Immature natural killer cell (primary cell): ENCODE measurements at regions not wholly inside any gene's neighbourhood (a gene's known extent, or its start where the extent isn't known, plus 50 kb on each side); places are given as distances from the start of the nearest gene placed in this dataset.

Experiments used
- DNase-seq, 3 donors: peaks; one replicate each; pipeline ENCODE4 v3.0.0; 2022; ENCODE audit warnings: mixed read lengths in 1 of 3
- H3K27ac Mint-ChIP-seq, 6 donors: one replicate each; pipeline ENCODE4 v1.8.0; 2020; ENCODE audit warnings: mixed read lengths in 6 of 6, mild to moderate bottlenecking in 5 of 6, inconsistent platforms in 4 of 6, moderate library complexity in 3 of 6
- H3K27me3 Mint-ChIP-seq, 3 donors: one replicate each; pipeline ENCODE4 v1.8.0; 2020 to 2021; ENCODE audit warnings: low read depth in 3 of 3, mild to moderate bottlenecking in 3 of 3, mixed read lengths in 3 of 3, moderate library complexity in 3 of 3, inconsistent platforms in 1 of 3
- H3K36me3 Mint-ChIP-seq, 3 donors: one replicate each; pipeline ENCODE4 v1.8.0; 2020; ENCODE audit warnings: mixed read lengths in 3 of 3, inconsistent platforms in 2 of 3, mild to moderate bottlenecking in 2 of 3
- H3K4me1 Mint-ChIP-seq, 2 donors: one replicate each; pipeline ENCODE4 v1.8.0; 2020; ENCODE audit warnings: inconsistent platforms in 2 of 2, mild to moderate bottlenecking in 2 of 2, mixed read lengths in 2 of 2, moderate library complexity in 1 of 2
- H3K4me3 Mint-ChIP-seq, 5 donors: one replicate each; pipeline ENCODE4 v1.8.0; 2020; ENCODE audit warnings: mild to moderate bottlenecking in 5 of 5, mixed read lengths in 5 of 5, inconsistent platforms in 3 of 5, moderate library complexity in 3 of 5
- H3K9me3 Mint-ChIP-seq, 6 donors: one replicate each; pipeline ENCODE4 v1.8.0; 2020; ENCODE audit warnings: mild to moderate bottlenecking in 6 of 6, mixed read lengths in 6 of 6, inconsistent platforms in 4 of 6, moderate library complexity in 3 of 6

DNA sequence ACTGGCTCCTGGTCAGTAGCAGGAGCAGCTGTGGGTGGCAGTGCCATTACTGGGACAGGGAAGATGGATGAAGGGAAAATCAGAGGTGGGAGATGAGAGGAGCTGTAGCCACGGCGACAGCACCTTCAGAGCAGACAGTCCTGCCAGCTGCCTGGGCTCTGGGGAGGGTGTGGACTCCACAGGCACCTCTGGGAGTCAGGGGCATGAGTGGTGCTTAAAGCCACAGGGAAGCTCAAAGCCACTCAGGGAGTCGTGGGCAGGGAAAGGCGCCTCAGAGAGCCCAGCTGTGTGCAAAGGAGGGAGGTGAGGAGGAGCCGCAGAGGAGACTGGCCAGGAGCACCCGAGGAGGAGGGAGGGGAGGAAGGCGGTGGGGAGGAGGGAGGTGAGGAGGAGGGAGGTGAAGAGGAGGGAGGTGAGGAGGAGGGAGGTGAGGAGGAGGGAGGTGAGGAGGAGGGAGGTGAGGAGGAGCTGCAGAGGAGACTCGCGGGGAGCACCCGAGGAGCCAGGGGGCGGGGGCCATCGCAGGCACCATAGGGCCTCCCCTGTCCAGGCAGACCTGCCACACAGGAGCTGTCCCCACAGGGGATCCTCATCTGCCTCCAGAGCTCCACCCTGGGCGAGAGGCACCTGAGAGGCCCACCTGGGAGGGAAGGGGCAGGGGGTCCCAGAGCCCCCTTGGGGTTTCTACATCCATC is 977.6 kb downstream of the BRD1 start:
- no peak for DNase-seq
- H3K4me1 Mint-ChIP-seq: no peaks in the 10 kb centered on the region
- no peaks in the 10 kb centered on the region for H3K9me3 Mint-ChIP-seq
- no peaks in the 10 kb centered on the region for H3K36me3 Mint-ChIP-seq
- no peak overlapping the region for H3K4me3 Mint-ChIP-seq
- H3K27me3 Mint-ChIP-seq: peaks cover 0 to 10% (median 6%) of the 10 kb centered on the region in 3 donors
- no peak overlapping the region for H3K27ac Mint-ChIP-seq

DNA sequence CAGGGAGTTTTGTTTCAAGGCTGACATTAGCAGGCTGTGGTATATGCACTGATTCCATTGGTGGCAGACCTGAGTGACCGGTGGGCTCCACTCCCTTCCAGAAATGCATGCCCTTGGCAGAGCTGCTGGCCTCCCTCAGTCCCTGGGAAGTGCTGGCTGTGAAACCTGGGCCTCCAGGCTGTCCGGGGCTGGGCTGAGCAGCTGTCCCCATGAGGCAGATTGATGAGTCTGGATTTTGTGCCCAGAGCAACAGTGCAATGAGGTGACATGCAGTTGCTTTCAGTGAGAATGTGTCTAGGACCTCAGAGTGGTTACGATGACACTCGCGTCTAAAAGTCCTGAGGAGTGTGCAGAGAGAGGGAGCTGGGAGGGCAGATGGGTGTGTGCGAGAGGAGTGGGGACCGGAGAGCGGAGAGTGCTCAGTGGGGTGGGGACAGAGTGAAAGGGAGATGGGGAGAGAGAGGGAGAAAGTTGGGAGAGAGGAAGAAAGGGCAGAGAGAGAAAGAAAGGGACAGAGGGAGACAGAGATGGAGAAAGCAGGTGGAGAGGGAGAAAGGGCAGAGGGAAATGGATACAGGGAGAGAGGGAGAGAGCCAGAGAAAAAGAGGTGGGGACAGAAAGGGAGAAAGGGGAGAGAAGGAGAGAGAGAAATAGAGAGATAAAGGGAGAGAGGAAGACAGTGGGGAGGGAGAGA is 978.3 kb downstream of the BRD1 start:
- H3K27ac Mint-ChIP-seq: no peak overlapping the region

DNA sequence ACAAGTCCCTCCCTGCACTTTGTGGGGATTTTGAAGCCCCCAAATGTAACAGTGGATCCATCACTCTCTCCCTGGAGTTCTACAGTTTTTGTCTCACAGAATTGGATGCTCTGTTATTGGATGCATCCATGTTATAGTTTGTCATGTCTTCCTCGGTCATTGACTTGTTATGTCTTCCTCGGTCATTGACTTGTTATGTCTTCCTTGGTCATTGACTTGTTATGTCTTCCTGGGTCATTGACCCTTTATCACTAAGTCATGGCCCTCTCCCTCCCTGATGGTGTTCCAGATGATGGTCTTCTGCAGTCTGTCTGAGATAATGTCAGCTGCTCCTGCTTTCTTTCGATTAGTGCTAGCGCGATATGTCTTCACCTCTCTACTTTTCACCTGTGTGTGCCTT is 981.5 kb downstream of the BRD1 start:
- Mint-ChIP-seq H3K4me3 (no peak overlapping the region), H3K27me3 (peaks cover 2 to 17% (median 5%) of the 10 kb centered on the region in 3 donors), H3K9me3 (no peaks in the 10 kb centered on the region), H3K36me3 (no peaks in the 10 kb centered on the region), H3K27ac (no peak overlapping the region), H3K4me1 (no peaks in the 10 kb centered on the region)
- no peak for DNase-seq

More for the DNA sequence above, 978.3 kb downstream of the BRD1 start:
- Mint-ChIP-seq H3K4me3 (no peak overlapping the region), H3K27me3 (peaks cover 0 to 14% (median 6%) of the 10 kb centered on the region in 3 donors), H3K4me1 (no peaks in the 10 kb centered on the region), H3K9me3 (no peaks in the 10 kb centered on the region), H3K36me3 (no peaks in the 10 kb centered on the region)
- no peak for DNase-seq

DNA sequence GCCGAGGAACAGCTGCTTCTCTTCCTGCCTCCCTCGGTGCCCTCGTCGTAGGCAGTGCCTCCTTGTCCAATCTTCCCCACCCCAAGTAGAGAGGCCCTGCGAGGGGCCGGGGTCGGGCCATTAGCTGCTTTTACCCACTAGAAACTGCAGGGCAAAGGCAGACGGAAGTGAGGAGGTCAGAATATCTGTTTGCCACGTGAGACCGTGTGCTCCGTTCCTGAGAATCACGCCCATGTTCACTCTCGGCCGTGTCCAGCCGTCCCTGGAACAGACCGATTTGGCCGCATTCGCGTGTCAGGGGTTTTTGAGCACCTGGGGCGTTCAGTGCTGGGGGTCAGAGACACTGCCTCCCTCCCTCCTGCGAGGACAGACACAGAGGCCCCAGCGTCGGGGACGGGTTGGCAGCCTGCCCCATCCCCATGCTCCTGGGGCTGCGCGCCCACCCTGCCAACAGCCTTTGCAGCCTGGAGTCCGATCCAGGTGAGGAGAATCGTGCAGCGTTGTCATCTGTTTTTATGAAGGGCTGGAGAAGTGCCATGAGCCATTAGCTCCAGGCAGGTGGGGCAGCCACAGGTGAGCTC is 982.2 kb downstream of the BRD1 start:
- DNase-seq: no peak
- Mint-ChIP-seq H3K4me1 (no peaks in the 10 kb centered on the region), H3K4me3 (no peak overlapping the region), H3K27ac (no peak overlapping the region), H3K27me3 (peaks cover 2 to 17% (median 5%) of the 10 kb centered on the region in 3 donors), H3K9me3 (no peaks in the 10 kb centered on the region), H3K36me3 (no peaks in the 10 kb centered on the region)

DNA sequence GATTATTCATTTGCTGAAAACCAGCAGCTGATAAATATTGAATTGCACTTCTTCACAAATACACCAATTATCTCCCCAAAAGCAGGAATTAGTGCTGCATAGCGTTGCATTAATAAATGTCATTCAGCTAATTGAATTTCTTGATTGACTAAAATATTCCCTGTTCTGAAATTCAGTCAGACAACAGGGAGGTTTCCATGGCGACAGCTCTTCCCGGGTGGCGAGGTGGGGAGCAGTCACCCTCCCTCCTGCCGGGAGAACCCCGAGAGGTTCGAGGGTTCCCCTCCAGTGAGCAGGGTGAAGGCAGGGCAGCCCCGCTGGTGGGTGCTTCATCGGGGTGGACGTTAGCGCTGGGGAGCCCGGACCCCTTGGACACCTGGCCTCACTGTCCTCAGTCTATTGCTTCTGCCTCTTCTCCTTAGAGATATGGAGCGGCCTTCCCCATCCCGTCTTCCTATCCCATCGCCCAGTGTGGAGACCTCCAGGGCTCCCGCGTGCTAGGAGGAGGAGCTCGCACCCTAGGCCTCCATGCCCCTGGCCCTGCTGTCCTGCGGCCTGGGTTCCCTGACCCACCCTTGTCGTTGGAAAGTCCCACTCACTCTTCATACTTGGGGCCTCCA is 983.5 kb downstream of the BRD1 start:
- Mint-ChIP-seq H3K4me1 (no peaks in the 10 kb centered on the region), H3K4me3 (no peak overlapping the region), H3K27ac (no peak overlapping the region), H3K27me3 (peaks cover 3 to 15% (median 4%) of the 10 kb centered on the region in 3 donors), H3K9me3 (no peaks in the 10 kb centered on the region), H3K36me3 (no peaks in the 10 kb centered on the region)
- no peak for DNase-seq

DNA sequence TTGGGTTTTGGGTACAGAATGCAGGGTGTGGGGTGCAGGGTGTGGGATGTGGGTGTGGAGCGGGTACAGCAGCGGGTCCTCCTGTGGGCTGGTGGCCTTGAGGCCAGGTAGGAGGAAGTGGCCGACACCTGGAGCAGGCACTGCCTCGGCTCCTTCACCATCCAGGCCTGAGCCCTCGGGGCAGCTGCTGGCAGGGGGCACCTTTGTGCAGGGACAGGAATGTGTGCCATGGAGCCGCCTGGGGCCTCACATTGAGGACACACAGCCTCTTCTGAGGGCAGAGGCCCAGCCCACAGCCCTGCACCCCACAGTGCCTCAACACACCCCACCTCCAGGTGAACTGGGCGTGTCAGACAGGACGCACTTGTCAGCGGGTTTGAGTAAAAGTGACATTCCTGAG is 984.0 kb downstream of the BRD1 start:
- Mint-ChIP-seq H3K9me3 (no peaks in the 10 kb centered on the region), H3K27ac (no peak overlapping the region), H3K36me3 (no peaks in the 10 kb centered on the region), H3K27me3 (peaks cover 3 to 15% (median 4%) of the 10 kb centered on the region in 3 donors), H3K4me1 (no peaks in the 10 kb centered on the region), H3K4me3 (no peak overlapping the region)
- no peak for DNase-seq

DNA sequence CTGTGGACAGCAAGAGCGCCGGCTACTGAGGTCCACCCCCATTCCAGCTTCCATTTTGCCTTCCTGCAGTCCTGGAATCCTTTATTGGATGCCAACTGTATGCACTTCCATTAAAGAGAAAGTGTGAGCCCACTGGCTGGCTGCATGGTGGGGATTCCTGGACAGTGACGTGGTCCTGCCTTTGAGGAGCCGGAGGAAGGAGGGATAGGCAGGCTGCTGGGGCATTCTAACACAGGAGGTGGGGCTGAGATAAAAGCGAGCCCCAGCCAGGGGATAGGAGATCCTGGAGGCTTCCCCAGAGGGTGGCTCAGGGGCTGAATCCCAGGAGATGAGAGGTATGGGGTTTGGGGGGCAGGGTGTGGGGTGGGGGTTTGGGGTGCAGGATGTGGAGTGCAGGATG is 984.7 kb downstream of the BRD1 start:
- H3K27me3 Mint-ChIP-seq: peaks cover 3 to 15% (median 4%) of the 10 kb centered on the region in 3 donors
- H3K27ac Mint-ChIP-seq: no peak overlapping the region
- no peak overlapping the region for H3K4me3 Mint-ChIP-seq
- no peak for DNase-seq
- H3K36me3 Mint-ChIP-seq: no peaks in the 10 kb centered on the region
- no peaks in the 10 kb centered on the region for H3K4me1 Mint-ChIP-seq
- no peaks in the 10 kb centered on the region for H3K9me3 Mint-ChIP-seq

DNA sequence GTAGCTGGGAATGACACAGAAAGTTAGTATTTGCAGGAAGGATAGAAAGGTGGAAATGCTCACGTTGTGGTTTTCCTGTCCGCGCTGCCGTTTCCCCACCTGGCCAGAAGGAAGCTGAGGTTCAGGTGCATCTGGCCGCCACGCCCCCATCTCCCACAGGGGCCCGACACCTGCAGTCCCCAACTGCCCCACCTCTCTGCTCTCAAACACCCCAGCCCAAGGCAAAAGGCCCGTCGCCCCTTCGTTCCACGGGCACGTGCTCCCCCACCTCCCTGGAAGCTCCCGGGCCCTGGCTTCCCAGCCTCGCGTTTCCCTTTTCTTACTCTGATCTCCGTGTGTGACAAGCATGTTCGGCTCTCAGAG is 985.1 kb downstream of the BRD1 start:
- no peak for DNase-seq
- Mint-ChIP-seq H3K36me3 (no peaks in the 10 kb centered on the region), H3K4me3 (no peak overlapping the region), H3K27me3 (peaks cover 3 to 15% (median 4%) of the 10 kb centered on the region in 3 donors), H3K27ac (no peak overlapping the region), H3K9me3 (no peaks in the 10 kb centered on the region), H3K4me1 (no peaks in the 10 kb centered on the region)

DNA sequence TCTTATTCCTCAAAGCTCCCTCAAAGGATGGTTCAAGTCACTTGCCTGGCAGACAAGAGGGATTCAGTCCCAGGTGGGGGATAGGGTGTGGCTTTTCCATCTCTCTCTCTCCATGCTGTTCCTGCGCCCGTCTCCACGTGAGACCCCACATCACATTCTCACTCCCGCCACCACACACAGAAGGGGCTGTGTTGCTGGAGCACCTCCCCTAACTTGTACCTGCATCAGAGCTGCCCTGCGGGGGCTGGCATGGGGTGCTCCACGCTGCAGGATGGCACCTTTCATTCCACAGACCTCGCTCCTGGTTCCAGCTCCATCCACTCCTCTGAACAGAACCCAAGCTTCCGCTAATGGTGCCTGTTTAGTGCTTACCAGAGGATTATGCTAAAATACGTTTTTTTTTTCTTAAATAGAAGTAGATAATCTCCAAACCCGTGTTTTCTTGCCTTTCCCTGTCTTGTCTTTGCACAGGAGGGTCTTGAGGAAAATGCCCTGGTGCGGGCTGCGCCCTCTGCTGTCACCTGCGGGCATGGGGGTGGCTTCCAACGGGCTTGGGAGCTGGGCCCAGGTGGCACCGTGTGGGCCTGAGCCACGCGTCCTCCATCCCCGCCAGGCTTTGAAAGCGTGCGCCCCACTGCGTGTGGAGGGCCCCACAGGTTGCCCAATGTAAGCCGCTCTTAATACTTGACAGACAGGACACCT is 985.6 kb downstream of the BRD1 start:
- Mint-ChIP-seq H3K9me3 (no peaks in the 10 kb centered on the region), H3K4me3 (no peak overlapping the region), H3K27me3 (peaks cover 1 to 17% (median 4%) of the 10 kb centered on the region in 3 donors), H3K36me3 (no peaks in the 10 kb centered on the region), H3K27ac (no peak overlapping the region), H3K4me1 (no peaks in the 10 kb centered on the region)
- no peak for DNase-seq

DNA sequence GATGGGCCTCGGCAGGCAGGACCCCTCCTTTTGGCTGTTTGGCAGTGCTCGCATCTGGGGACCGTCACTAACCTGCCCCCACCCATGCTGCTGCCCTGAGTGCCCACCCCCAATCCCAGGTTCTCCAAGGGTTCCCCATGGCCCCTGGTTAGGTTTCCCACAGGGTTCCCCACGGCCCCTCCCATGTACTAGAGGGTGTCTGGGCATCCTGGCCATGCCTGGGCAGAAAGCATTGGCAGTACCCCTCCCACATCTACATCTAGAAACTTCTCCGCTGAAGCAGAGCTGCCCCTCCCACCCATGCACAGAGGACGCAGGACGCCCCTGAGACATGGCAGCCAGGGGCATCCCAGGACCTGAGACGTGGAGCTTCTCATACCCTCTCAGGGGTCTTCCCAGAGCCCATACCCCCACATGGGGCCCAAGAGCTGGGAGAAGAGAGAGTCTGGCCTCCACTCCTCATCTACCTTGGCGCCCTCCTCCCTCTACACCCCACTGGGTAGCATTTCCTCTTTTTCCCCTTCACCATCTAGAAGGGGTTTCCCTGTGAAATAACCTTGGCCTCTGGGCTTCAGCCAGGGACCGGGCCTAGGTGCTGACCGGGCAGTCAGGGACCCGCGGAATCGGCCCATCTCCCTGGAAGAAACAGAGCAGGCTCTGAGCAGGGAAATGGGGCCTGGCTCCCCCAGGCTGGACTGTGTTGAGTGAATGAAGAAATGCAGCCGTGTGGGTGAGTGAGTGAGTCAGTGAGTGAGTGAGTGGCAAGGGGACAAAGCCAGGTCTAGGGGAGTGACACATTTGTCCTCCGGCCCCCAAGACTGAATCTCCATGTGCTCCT is 987.3 kb downstream of the BRD1 start:
- Mint-ChIP-seq H3K4me3 (no peak overlapping the region), H3K27me3 (peaks cover 1 to 10% (median 4%) of the 10 kb centered on the region in 3 donors), H3K27ac (peak overlapping the region in 1 of 6 donors; percentile 14)

DNA sequence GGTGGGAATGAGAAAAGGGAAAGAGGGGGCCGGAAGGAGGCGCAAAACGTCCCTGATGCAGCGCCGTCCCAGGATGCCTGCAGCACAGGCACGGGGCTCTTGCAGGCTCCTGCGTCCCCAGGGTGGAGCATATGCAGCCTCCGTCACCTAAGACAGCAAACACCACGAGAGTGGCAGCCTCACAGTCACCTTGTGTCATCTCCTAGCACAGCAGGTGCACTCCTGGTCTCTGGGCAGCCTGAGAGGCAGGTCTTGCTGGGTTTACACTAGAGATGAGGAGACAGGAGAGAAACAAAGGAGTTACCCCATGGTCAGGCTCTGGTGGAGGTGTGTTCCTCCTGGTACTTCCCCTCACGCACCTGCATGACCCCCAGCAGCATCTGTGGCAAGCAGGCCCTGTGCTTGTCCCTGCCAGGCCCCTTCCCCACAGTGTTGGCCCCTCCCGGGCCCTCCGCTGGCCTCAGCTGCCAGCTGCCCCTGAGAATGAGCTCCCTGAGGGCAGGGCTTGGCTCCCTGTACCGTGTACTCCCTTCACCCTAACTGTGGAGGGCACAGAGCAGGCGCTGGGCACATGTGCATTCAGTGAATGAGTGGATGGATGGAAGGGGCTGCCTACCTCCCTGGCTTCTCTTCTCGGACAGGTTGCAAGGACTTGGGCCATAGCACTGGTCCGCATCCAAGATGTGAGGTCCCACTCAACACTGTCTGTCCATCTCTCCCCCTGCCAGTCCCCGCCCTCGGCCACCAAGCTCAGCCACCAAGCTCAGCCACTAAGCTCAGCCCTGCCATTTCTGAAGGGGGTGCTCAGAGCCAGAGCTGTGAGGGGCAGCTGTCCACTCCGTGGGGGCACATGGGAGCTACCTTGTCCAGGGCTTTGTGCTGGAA is 988.6 kb downstream of the BRD1 start:
- peaks cover 2 to 8% of the 10 kb centered on the region in 2 donors for H3K4me1 Mint-ChIP-seq
- H3K36me3 Mint-ChIP-seq: no peaks in the 10 kb centered on the region
- H3K27me3 Mint-ChIP-seq: peaks cover 1 to 6% (median 4%) of the 10 kb centered on the region in 3 donors

More for the DNA sequence above, 987.3 kb downstream of the BRD1 start:
- H3K36me3 Mint-ChIP-seq: no peaks in the 10 kb centered on the region
- no peaks in the 10 kb centered on the region for H3K4me1 Mint-ChIP-seq
- no peak for DNase-seq
- H3K9me3 Mint-ChIP-seq: no peaks in the 10 kb centered on the region

DNA sequence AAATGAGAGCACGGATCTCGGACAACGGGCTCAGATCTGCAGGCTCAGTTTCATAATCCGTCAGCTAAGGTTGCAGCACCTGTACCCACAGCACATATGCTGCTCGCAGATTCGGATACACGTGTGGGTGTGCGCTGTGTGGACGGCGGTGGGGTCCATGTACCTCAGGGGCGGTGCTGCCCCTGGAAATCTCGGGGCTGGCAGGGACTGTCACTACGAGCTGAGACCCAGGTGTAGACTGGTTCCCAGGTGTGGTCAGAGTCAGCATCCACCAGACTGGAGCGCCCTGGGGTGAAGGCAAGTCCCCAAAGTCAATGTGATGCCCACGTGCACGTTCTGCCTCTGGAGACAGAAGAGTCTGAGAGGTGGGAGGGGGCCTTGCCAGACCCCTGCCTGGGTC is 989.3 kb downstream of the BRD1 start:
- Mint-ChIP-seq H3K27me3 (peaks cover 1 to 6% (median 4%) of the 10 kb centered on the region in 3 donors), H3K4me3 (no peak overlapping the region), H3K4me1 (peaks cover 6 to 14% of the 10 kb centered on the region in 2 donors), H3K36me3 (no peaks in the 10 kb centered on the region), H3K27ac (no peak overlapping the region), H3K9me3 (peaks cover 0 to 1% (median 0%) of the 10 kb centered on the region in 6 donors)
- DNase-seq: no peak

More for the DNA sequence above, 988.6 kb downstream of the BRD1 start:
- no peak for DNase-seq
- no peak overlapping the region for H3K27ac Mint-ChIP-seq
- H3K4me3 Mint-ChIP-seq: no peak overlapping the region
- no peaks in the 10 kb centered on the region for H3K9me3 Mint-ChIP-seq
